Epidermal melanocyte (primary cell): ENCODE measurements at regions not wholly inside any gene's neighbourhood (a gene's known extent, or its start where the extent isn't known, plus 50 kb on each side); places are given as distances from the start of the nearest gene placed in this dataset.
"Not testable (repeated sequence)": the region's sequence is repeated elsewhere in the genome, so short reads cannot be mapped to it uniquely, and the experiment has no call there.

ENCODE experiments used
- DNase-seq: peaks from one replicate; pipeline ENCODE4 v3.0.0; 2011; ENCODE audit warnings: low spot score; ENCODE audit not compliant: insufficient read length

GRCh38 chr7:9919-10318 is 182.5 kb upstream of the FAM20C start:
- not testable (repeated sequence) for DNase-seq

- DNase-seq, result not testable (repeated sequence)
These were observed 159.6 kb upstream of the FAM20C start for GRCh38 chr7:32565-33280.

GRCh38 chr7:35121-35541 is 157.2 kb upstream of the FAM20C start:
- not testable (repeated sequence) for DNase-seq

- not testable (repeated sequence) for DNase-seq
These were observed 155.8 kb upstream of the FAM20C start for GRCh38 chr7:36539-36938.

DNA sequence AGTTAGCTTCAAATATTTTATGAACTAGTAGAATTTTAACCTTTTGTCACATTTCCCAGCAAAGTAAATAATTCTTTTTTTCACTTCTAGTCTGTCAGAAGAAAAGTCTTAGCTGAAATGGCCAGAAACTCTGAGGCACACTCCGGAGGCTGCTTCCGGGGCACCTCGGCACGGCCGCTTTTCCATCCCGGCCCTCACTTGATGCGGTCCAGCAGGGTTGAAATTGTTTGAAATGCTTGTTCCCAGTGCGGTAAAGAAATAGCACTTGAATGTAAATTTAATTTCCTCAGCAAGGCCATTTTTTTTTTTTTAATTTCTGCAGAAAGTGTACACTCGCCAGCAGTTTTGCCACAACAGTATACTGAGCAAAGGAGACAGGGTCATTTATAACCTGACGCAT is 154.7 kb upstream of the FAM20C start:
- not testable (repeated sequence) for DNase-seq

DNA sequence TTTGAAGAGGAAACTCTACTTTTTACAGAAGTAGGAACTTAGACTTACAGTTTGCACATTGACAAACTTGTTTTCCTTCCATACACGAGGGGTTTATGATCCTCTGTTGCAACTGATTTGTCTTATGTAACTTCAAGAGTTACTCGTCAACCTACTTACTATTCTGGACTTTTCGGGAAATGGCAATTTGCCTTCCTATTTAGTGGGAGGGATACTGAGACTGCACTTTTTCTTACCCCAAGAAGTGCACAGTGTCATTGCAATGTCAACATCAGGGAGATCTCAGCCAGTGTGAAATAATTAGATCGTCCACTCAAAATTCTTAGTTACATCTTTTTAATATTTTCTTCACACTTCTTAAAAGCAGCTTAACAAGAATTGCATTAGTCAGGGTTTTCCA is 153.9 kb upstream of the FAM20C start:
- DNase-seq, result not testable (repeated sequence)

- not testable (repeated sequence) for DNase-seq
These were observed 152.2 kb upstream of the FAM20C start for GRCh38 chr7:39984-40740.

DNA sequence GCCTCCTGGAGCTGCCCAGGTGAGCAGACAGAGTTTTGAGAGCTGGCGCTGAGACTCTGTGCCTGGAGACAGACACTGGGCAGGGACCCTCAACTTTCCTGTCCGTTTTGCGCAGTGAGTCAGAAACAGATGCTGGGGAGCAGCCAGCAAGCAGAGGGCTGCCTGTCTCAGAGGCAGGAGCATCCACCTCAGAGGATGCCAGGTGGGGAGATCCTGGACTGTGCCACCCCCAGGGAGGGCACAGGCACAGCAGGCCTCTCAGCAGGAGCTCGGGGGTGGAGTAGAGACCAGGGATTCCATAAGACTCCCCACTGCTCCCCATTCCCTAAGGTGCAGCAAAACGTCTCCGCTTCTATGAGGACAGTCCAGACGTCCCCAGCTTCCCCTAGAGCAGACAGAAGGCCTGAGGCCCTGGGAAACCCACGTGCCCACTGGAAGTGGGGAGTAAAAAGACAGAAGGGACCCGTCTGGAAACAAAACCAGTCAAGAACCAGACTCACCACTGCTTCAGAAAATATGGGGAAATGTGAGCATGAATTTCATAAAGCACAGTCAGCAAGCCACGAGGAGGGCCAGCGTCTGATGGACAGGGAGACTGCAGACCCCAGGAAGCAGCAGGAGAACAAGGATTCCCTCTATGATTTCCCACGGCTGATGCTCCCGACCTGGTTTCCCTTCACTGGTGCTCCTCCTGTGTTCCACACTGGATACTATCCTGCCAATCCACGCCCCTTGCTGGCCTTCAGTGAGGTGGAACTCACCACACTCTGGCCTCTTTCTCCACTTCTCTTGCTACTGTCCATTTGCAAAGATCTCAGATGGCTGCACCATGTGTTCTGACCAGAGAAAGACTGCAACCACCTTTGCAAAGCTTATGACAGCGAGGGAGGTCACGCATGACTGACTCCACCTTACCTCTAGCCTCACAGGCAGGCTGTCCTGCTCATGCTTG is 151.3 kb upstream of the FAM20C start:
- no peak for DNase-seq

- DNase-seq, result no peak
These were observed 150.3 kb upstream of the FAM20C start for GRCh38 chr7:41917-42565.

- DNase-seq, result no peak
These were observed 148.4 kb upstream of the FAM20C start for GRCh38 chr7:43791-44540.

- DNase-seq, result no peak
These were observed 147.9 kb upstream of the FAM20C start for GRCh38 chr7:44541-44896.

GRCh38 chr7:45106-46090 is 147.0 kb upstream of the FAM20C start:
- no peak for DNase-seq

GRCh38 chr7:46123-46829 is 146.1 kb upstream of the FAM20C start:
- no peak for DNase-seq

- no peak for DNase-seq
These were observed 145.6 kb upstream of the FAM20C start for GRCh38 chr7:46830-47140.

GRCh38 chr7:51456-52068 is 140.8 kb upstream of the FAM20C start:
- DNase-seq, result no peak

DNA sequence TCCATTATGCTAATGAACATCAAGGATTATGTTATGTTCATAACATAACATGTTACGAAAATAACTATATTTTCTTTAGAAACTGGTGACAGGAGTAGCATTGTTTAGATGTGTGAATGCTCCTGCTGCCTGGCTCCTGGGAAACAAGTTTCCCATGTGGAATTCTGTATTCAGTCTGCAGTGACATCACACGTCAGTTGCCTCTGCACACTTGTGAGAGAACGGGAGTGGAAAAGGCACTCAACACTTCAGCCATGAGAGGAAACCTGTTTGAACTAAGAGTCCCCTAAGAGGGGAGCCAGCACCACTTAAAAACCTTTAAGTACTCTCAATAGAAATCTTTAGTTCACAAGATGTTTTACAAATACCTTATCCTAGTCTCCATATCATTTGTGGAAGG is 140.3 kb upstream of the FAM20C start:
- no peak for DNase-seq

DNA sequence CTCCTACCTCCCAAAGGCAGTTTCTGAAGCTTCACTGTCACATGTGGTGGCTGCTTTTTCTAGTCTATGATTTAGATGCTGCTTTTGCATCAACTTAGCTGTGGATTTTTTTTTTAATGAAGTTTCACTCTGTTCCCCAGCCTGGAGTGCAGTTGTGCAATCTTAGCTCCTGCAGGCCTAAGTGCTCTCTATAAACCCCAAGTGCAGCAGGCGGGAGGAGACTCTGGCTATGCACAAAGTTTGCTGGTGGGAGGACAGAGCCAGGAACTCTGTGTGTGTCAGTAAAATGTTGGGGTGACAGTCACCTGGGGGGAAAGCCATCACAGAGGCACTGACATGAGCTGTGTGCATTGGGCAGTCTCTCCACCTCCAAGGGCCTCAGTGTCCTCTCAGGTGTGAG is 138.8 kb upstream of the FAM20C start:
- no peak for DNase-seq

GRCh38 chr7:54615-55014 is 137.8 kb upstream of the FAM20C start:
- DNase-seq, result no peak
